Tibial nerve (tissue), 4 donors: ENCODE measurements at regions not wholly inside any gene's neighbourhood (a gene's known extent, or its start where the extent isn't known, plus 50 kb on each side); places are given as distances from the start of the nearest gene placed in this dataset.
"Not testable (repeated sequence)": the region's sequence is repeated elsewhere in the genome, so short reads cannot be mapped to it uniquely, and the experiment has no call there.

Source experiments
- DNase-seq, 2 donors: peaks; one replicate each; pipeline ENCODE4 v3.0.0-alpha.2; 2019; ENCODE audit warnings: low spot score in 2 of 2
- H3K27ac ChIP-seq, 4 donors: fragments of 200-600 bp; sonication (generic) in 3 of 4; one replicate each; pipeline ENCODE4 v1.5.1; 2017 to 2019; ENCODE audit warnings: mild to moderate bottlenecking in 1 of 4
- H3K27me3 ChIP-seq, 2 donors: fragments of 200-600 bp; sonication (generic) in 1 of 2; one replicate each; pipeline versions ENCODE4 v1.5.1 to v1.6.0; 2017 to 2019
- H3K36me3 ChIP-seq, 3 donors: fragments of 200-600 bp; sonication (generic); one replicate each; pipeline ENCODE4 v1.5.1; 2018 to 2019
- H3K4me1 ChIP-seq, 4 donors: fragments of 200-600 bp; sonication (generic) in 3 of 4; one replicate each; pipeline ENCODE4 v1.5.1; 2017 to 2019
- H3K4me3 ChIP-seq, 4 donors: fragments of 200-600 bp; sonication (generic) in 3 of 4; one replicate each; pipeline ENCODE4 v1.5.1; 2017 to 2019; ENCODE audit warnings: mild to moderate bottlenecking in 1 of 4, moderate library complexity in 1 of 4
- H3K9me3 ChIP-seq, 4 donors: fragments of 200-600 bp; sonication (generic) in 3 of 4; one replicate each; pipeline ENCODE4 v1.5.1; 2017 to 2019
- CTCF ChIP-seq, 5 experiments: fragments of 200-600 bp in 3 of 5; fragments of 450-650 bp in 2 of 5; sonication (generic) in 3 of 5; IDR thresholded peaks; one replicate each; pipeline ENCODE4 v1.5.1; 2016 to 2019; ENCODE audit warnings: antibody characterized with exemption in 5 of 5, mild to moderate bottlenecking in 3 of 5, moderate library complexity in 2 of 5
- EP300 ChIP-seq, 2 donors: sonication (generic); formaldehyde crosslinking; IDR thresholded peaks; one replicate each; pipeline ENCODE4 v1.6.1; 2017; ENCODE audit warnings: antibody characterized with exemption in 2 of 2, mild to moderate bottlenecking in 1 of 2
- POLR2A ChIP-seq, 2 donors: fragments of 450-650 bp; IDR thresholded peaks; one replicate each; pipeline ENCODE4 v1.6.1; 2017; ENCODE audit warnings: antibody characterized with exemption in 2 of 2, mild to moderate bottlenecking in 2 of 2, moderate library complexity in 2 of 2
- WGBS, 2 donors: methylation state at CpG; one replicate each; pipeline ENCODE4 v1.1.5; 2018; 5-methylcytosine and 5-hydroxymethylcytosine counted together

DNA sequence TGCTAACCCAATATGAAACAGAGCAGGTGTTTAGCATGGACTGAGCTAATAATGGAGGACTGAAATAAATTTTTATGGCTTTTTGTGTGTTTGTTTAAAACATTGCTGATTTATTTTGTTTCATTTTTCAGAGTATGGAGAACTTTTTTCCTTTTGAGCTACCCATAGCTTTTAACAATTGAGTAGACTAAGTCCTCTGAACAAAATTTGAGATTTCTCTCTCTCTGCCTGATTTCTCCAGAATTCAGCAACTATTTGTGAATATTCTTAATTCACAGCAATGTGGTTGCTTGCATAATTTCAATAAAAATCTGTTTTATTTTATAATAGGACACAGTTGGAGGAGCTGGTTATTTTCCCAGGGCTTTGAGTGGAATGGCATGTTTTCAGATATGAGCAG lies 103.7 kb downstream of the TPBG start:
- Histone ChIP-seq H3K36me3 (no peaks in the 10 kb centered on the region), H3K27ac (no peak overlapping the region), H3K9me3 (peaks cover 0 to 36% (median 0%) of the 10 kb centered on the region in 4 donors), H3K4me1 (no peaks in the 10 kb centered on the region), H3K27me3 (no peaks in the 10 kb centered on the region), H3K4me3 (no peak overlapping the region)
- DNase-seq, result no peak
- TF ChIP-seq POLR2A (IDR thresholded peaks at IDR 0.05), result no peak
- TF ChIP-seq EP300 (IDR thresholded peaks at IDR 0.05), result no peak
- TF ChIP-seq CTCF (IDR thresholded peaks at IDR 0.05), result no peak

GRCh38 chr6:82470123-82470522 lies 106.5 kb downstream of the TPBG start:
- 93 to 99% methylated on average over 6 of the region's 8 CpGs for WGBS, 2 donors
- not testable (repeated sequence) for DNase-seq, H3K4me3 ChIP-seq, H3K36me3 ChIP-seq, H3K4me1 ChIP-seq, H3K27me3 ChIP-seq, H3K27ac ChIP-seq
- H3K9me3 ChIP-seq, result peaks cover 0 to 40% (median 0%) of the 10 kb centered on the region in 4 donors

DNA sequence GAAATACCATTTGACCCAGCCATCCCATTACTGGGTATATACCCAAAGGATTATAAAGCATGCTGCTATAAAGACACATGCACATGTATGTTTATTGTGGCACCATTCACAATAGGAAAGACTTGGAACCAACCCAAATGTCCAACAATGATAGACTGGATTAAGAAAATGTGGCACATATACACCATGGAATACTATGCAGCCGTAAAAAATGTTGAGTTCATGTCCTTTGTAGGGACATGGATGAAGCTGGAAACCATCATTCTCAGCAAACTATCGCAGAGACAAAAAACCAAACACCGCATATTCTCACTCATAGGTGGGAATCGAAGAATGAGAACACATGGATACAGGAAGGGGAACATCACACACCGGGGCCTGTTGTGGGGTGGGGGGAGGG lies 111.5 kb downstream of the TPBG start:
- not testable (repeated sequence) for H3K27me3 ChIP-seq, H3K27ac ChIP-seq, H3K36me3 ChIP-seq, H3K4me1 ChIP-seq, H3K4me3 ChIP-seq, DNase-seq
- 95 to 97% methylated on average over 5 of the region's 5 CpGs for WGBS, 2 donors
- H3K9me3 ChIP-seq, result peaks cover 0 to 11% (median 0%) of the 10 kb centered on the region in 4 donors

GRCh38 chr6:82484001-82484400 lies 120.4 kb downstream of the TPBG start:
- Histone ChIP-seq H3K4me1 (no peaks in the 10 kb centered on the region), H3K9me3 (peaks cover 0 to 45% (median 10%) of the 10 kb centered on the region in 4 donors), H3K36me3 (no peaks in the 10 kb centered on the region), H3K4me3 (no peak overlapping the region), H3K27ac (no peak overlapping the region), H3K27me3 (no peaks in the 10 kb centered on the region)
- WGBS, 2 donors, result 91 to 92% methylated on average over 3 of the region's 3 CpGs
- DNase-seq, result no peak
- no peak for TF ChIP-seq POLR2A (IDR thresholded peaks at IDR 0.05)
- no peak for TF ChIP-seq CTCF (IDR thresholded peaks at IDR 0.05)
- TF ChIP-seq EP300 (IDR thresholded peaks at IDR 0.05), result no peak

GRCh38 chr6:82484737-82485626 lies 121.4 kb downstream of the TPBG start:
- no peak overlapping the region for H3K4me3 ChIP-seq
- H3K27me3 ChIP-seq, result no peaks in the 10 kb centered on the region
- H3K9me3 ChIP-seq, result peaks cover 0 to 53% (median 10%) of the 10 kb centered on the region in 4 donors
- H3K4me1 ChIP-seq, result no peaks in the 10 kb centered on the region
- no peaks in the 10 kb centered on the region for H3K36me3 ChIP-seq
- no peak for DNase-seq
- H3K27ac ChIP-seq, result no peak overlapping the region
- WGBS, 2 donors, result 69 to 73% methylated on average over 9 of the region's 9 CpGs
- TF ChIP-seq CTCF (IDR thresholded peaks at IDR 0.05) (no peak), POLR2A (IDR thresholded peaks at IDR 0.05) (no peak), EP300 (IDR thresholded peaks at IDR 0.05) (no peak)

DNA sequence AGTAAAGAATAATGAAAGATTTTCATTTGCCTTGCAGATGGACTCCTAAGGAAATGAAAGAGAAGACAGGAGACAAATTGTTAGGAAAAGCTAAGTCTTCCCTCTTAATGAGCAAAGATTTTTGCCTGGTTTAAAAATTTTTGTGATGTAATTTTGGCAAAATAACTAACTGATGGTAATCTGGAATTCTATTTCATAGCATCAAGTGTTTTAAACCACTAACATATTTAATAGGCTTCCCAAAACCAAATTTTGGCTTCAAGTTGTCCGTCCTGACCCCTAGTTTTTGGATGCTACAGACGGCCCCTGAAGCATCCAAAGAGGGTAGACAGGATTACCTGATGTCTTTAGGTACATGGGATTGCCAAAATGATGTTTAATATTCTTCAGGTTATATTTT lies 124.3 kb downstream of the TPBG start:
- DNase-seq, result no peak
- H3K4me1 ChIP-seq, result no peaks in the 10 kb centered on the region
- H3K27ac ChIP-seq, result no peak overlapping the region
- no peak overlapping the region for H3K4me3 ChIP-seq
- no peaks in the 10 kb centered on the region for H3K36me3 ChIP-seq
- no peaks in the 10 kb centered on the region for H3K27me3 ChIP-seq
- TF ChIP-seq CTCF (IDR thresholded peaks at IDR 0.05) (no peak), POLR2A (IDR thresholded peaks at IDR 0.05) (no peak), EP300 (IDR thresholded peaks at IDR 0.05) (no peak)
- H3K9me3 ChIP-seq, result peaks cover 0 to 54% (median 10%) of the 10 kb centered on the region in 4 donors
- 77 to 84% methylated on average over 2 of the region's 2 CpGs for WGBS, 2 donors
